ENCODE measurements at regions not wholly inside any gene's neighbourhood (a gene's known extent, or its start where the extent isn't known, plus 50 kb on each side); places are given as distances from the start of the nearest gene placed in this dataset.

GRCh38 chr2:176628438-176628837 is 359.2 kb downstream of the MTX2 start:
- Histone ChIP-seq H3K4me3 (no peak overlapping the region), H3K27me3 (peaks cover 0 to 6% (median 2%) of the 10 kb centered on the region in 4 donors), H3K4me1 (no peaks in the 10 kb centered on the region), H3K36me3 (no peaks in the 10 kb centered on the region), H3K27ac (no peak overlapping the region), H3K9me3 (no peaks in the 10 kb centered on the region)
- TF ChIP-seq CTCF (IDR thresholded peaks at IDR 0.05) = no peak
- FAIRE-seq (no peak), DNase-seq (no peak), ATAC-seq (no peak)
- intact Hi-C loops (cut with DNase I) = no loop called here

- intact Hi-C loops (cut with DNase I) = no loop called here
- Histone ChIP-seq H3K27ac (no peak overlapping the region), H3K9me3 (no peaks in the 10 kb centered on the region), H3K4me1 (no peaks in the 10 kb centered on the region), H3K27me3 (peaks cover 0 to 19% (median 5%) of the 10 kb centered on the region in 4 donors), H3K4me3 (no peak overlapping the region), H3K36me3 (no peaks in the 10 kb centered on the region)
- FAIRE-seq (no peak), DNase-seq (no peak), ATAC-seq (no peak)
- TF ChIP-seq CTCF (IDR thresholded peaks at IDR 0.05) = no peak
- 31 to 46% methylated on average over 2 of the region's 2 CpGs for WGBS, 2 donors
Measured at GRCh38 chr2:176633754-176634153, 364.5 kb downstream of the MTX2 start.

GRCh38 chr2:176636401-176636800 is 367.2 kb downstream of the MTX2 start:
- 65 to 73% methylated on average over 3 of the region's 3 CpGs for WGBS, 2 donors
- FAIRE-seq (no peak), ATAC-seq (no peak), DNase-seq (no peak)
- Histone ChIP-seq H3K27ac (no peak overlapping the region), H3K27me3 (peaks cover 0 to 33% (median 6%) of the 10 kb centered on the region in 4 donors), H3K9me3 (no peaks in the 10 kb centered on the region), H3K4me1 (no peaks in the 10 kb centered on the region), H3K4me3 (no peak overlapping the region), H3K36me3 (no peaks in the 10 kb centered on the region)
- intact Hi-C loops (cut with DNase I) = loop anchor here in 1 of 3 donors (5.0 kb wide), 1 partner anchor 509 kb away; the partner anchor contains the start of gene HOXD8
- no peak for TF ChIP-seq CTCF (IDR thresholded peaks at IDR 0.05)

GRCh38 chr2:176637142-176637485 is 367.9 kb downstream of the MTX2 start:
- Histone ChIP-seq H3K36me3 (no peaks in the 10 kb centered on the region), H3K27ac (no peak overlapping the region), H3K9me3 (no peaks in the 10 kb centered on the region), H3K27me3 (peaks cover 0 to 40% (median 6%) of the 10 kb centered on the region in 4 donors), H3K4me1 (no peaks in the 10 kb centered on the region), H3K4me3 (peak overlapping the region in 2 of 4 donors; percentile 52 to 55)
- intact Hi-C loops (cut with DNase I) = loop anchor here in 1 of 3 donors (5.0 kb wide), 1 partner anchor 510 kb away; the partner anchor contains the start of gene HOXD8
- no peak for ATAC-seq
- no peak for TF ChIP-seq CTCF (IDR thresholded peaks at IDR 0.05)
- WGBS, 2 donors = 18 to 21% methylated on average over 13 of the region's 13 CpGs
- DNase-seq = no peak
- no peak for FAIRE-seq

DNA sequence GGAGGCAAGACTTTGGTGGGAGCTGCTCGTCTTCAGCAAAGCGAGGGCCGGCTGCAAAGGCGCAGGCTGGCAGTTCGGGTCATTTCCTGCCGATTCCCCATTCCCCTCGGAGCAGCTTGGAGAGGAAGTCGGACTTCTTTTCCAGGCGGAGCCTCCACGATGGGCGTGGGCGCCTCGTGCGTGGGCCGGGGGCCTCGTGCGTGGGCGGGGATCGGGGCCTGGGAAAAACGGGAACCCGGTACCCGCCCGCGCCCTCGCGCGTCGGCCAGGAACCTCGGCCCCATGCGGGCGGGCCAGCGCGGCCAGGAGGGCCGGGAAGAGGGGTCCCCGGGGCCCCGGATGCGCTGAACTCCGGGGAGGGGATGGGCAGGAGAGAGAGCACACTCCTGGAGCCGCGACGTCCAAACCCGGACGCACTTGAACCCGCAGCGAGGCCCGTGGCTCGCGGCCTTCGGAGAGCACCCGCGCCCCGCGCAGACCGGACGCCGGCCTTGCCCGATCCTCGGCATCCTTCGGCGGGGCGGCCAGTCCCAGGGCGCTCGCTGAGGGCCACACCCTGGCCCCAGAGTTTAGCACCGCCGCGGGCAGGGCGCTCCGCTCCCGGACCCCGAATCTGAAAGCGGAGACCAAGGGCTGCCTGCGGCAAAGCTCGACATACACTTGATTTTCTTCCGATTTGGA is 368.4 kb downstream of the MTX2 start:
- Histone ChIP-seq H3K9me3 (no peaks in the 10 kb centered on the region), H3K4me1 (no peaks in the 10 kb centered on the region), H3K4me3 (peak overlapping the region; percentile 30 to 55 (median 47)), H3K27me3 (peaks cover 0 to 40% (median 6%) of the 10 kb centered on the region in 4 donors), H3K36me3 (no peaks in the 10 kb centered on the region), H3K27ac (no peak overlapping the region)
- DNase-seq (peak; percentile 4 to 66 (median 38)), FAIRE-seq (no peak), ATAC-seq (peak; percentile 58 to 65 (median 62))
- TF ChIP-seq CTCF (IDR thresholded peaks at IDR 0.05) = no peak
- WGBS, 2 donors = 2 to 4% methylated on average over 50 to 74 of the region's 74 CpGs
- intact Hi-C loops (cut with DNase I) = loop anchor here in 1 of 3 donors (5.0 kb wide), 1 partner anchor 510 kb away; the partner anchor contains the start of gene HOXD8

Measured in pancreas (tissue), 10 donors.